Neural progenitor cell (in vitro differentiated cells): ENCODE measurements at regions not wholly inside any gene's neighbourhood (a gene's known extent, or its start where the extent isn't known, plus 50 kb on each side); places are given as distances from the start of the nearest gene placed in this dataset.

Experiments used
- DNase-seq: peaks from one replicate; pipeline ENCODE4 v3.0.0-alpha.2; 2016; ENCODE audit warnings: low spot score
- H2AFZ ChIP-seq: fragments of 200-600 bp; sonication (generic); replicated peaks from 2 replicates; pipeline ENCODE4 v1.6.1; 2016; ENCODE audit warnings: antibody characterized with exemption
- H3F3A ChIP-seq: fragments of 200-600 bp; sonication (generic); 2 replicates; pipeline ENCODE4 v1.6.1; 2016; ENCODE audit warnings: antibody characterized with exemption, low read depth
- H3K27ac ChIP-seq: fragments of 200-600 bp; sonication (generic); 2 replicates; pipeline ENCODE4 v1.5.1; 2016; ENCODE audit warnings: mild to moderate bottlenecking
- H3K27me3 ChIP-seq: fragments of 200-600 bp; sonication (generic); 2 replicates; pipeline ENCODE4 v1.6.1; 2016; ENCODE audit warnings: mild to moderate bottlenecking, moderate library complexity
- H3K36me3 ChIP-seq: fragments of 200-600 bp; sonication (generic); 2 replicates; pipeline ENCODE4 v1.5.1; 2016
- H3K4me1 ChIP-seq: fragments of 200-600 bp; sonication (generic); 2 replicates; pipeline ENCODE4 v1.6.1; 2016; ENCODE audit warnings: mixed run types
- H3K4me2 ChIP-seq: fragments of 200-600 bp; sonication (generic); 2 replicates; pipeline ENCODE4 v1.6.1; 2016
- H3K4me3 ChIP-seq: fragments of 200-600 bp; sonication (generic); 2 replicates; pipeline ENCODE4 v1.5.1; 2016
- H3K79me2 ChIP-seq: fragments of 200-600 bp; sonication (generic); 2 replicates; pipeline ENCODE4 v1.6.1; 2016; ENCODE audit warnings: low read depth
- H3K9ac ChIP-seq: fragments of 200-600 bp; sonication (generic); 2 replicates; pipeline ENCODE4 v1.6.1; 2016
- H3K9me3 ChIP-seq: fragments of 200-600 bp; sonication (generic); 2 replicates; pipeline ENCODE4 v1.5.1; 2016; ENCODE audit warnings: low read depth
- H4K20me1 ChIP-seq: fragments of 200-600 bp; sonication (generic); 2 replicates; pipeline ENCODE4 v1.6.1; 2016; ENCODE audit warnings: low read depth
- H3K27ac Mint-ChIP-seq: 3 replicates; pipeline ENCODE4 v1.8.0; 2021; ENCODE audit warnings: mixed read lengths
- H3K27me3 Mint-ChIP-seq: 2 replicates; pipeline ENCODE4 v1.8.0; 2022; ENCODE audit warnings: low read depth, mild to moderate bottlenecking, inconsistent platforms, moderate library complexity, mixed read lengths; ENCODE audit not compliant: insufficient read depth
- H3K36me3 Mint-ChIP-seq: 3 replicates; pipeline ENCODE4 v1.8.0; 2021; ENCODE audit warnings: mixed read lengths
- H3K4me1 Mint-ChIP-seq: 3 replicates; pipeline ENCODE4 v1.8.0; 2021; ENCODE audit warnings: mixed read lengths
- H3K4me3 Mint-ChIP-seq: 3 replicates; pipeline ENCODE4 v1.8.0; 2021; ENCODE audit warnings: mild to moderate bottlenecking, moderate library complexity, mixed read lengths
- H3K9me3 Mint-ChIP-seq: 3 replicates; pipeline ENCODE4 v1.8.0; 2020; ENCODE audit warnings: mixed read lengths
- CTCF ChIP-seq: fragments of 200-600 bp; sonication (generic); IDR thresholded peaks from 2 replicates; pipeline ENCODE4 v1.5.1; 2017; ENCODE audit warnings: antibody characterized with exemption, mild to moderate bottlenecking
- EZH2 ChIP-seq: fragments of 200-600 bp; sonication (generic); IDR thresholded peaks from 2 replicates; pipeline ENCODE4 v1.6.1; 2017; ENCODE audit warnings: antibody characterized with exemption, mild to moderate bottlenecking, moderate library complexity
- EZH2phosphoT487 ChIP-seq: fragments of 200-600 bp; sonication (generic); IDR thresholded peaks from 2 replicates; pipeline ENCODE4 v1.6.1; 2017; ENCODE audit warnings: antibody characterized with exemption

GRCh38 chr9:107387409-107387808 lies 102.2 kb downstream of the KLF4 start:
- no peaks in the 10 kb centered on the region for H3K79me2 ChIP-seq

GRCh38 chr9:107386396-107386795 lies 103.2 kb downstream of the KLF4 start:
- Histone ChIP-seq H3K4me3 (no peak overlapping the region), H4K20me1 (no peaks in the 10 kb centered on the region), H3K27me3 (no peaks in the 10 kb centered on the region), H3K79me2 (no peaks in the 10 kb centered on the region), H3K4me1 (no peaks in the 10 kb centered on the region), H3K4me2 (no peak overlapping the region), H3K27ac (no peak overlapping the region), H3K9me3 (no peaks in the 10 kb centered on the region), H3K9ac (no peak overlapping the region), H3F3A (no peaks in the 10 kb centered on the region), H3K36me3 (no peaks in the 10 kb centered on the region), H2AFZ (no peak overlapping the region)
- Mint-ChIP-seq H3K9me3 (no peaks in the 10 kb centered on the region), H3K4me3 (no peak overlapping the region), H3K27me3 (peaks cover under 1% of the 10 kb centered on the region), H3K27ac (no peak overlapping the region), H3K36me3 (no peaks in the 10 kb centered on the region), H3K4me1 (no peaks in the 10 kb centered on the region)
- TF ChIP-seq CTCF (no peak), EZH2 (no peak), EZH2phosphoT487 (no peak)
- no peak for DNase-seq

More at GRCh38 chr9:107387409-107387808, 102.2 kb downstream of the KLF4 start:
- H3K4me1 ChIP-seq: no peaks in the 10 kb centered on the region
- Mint-ChIP-seq H3K4me1 (no peaks in the 10 kb centered on the region), H3K4me3 (no peak overlapping the region), H3K36me3 (no peaks in the 10 kb centered on the region), H3K27ac (peak overlapping the region; percentile 69), H3K9me3 (no peaks in the 10 kb centered on the region), H3K27me3 (no peaks in the 10 kb centered on the region)
- H4K20me1 ChIP-seq: no peaks in the 10 kb centered on the region
- no peak for DNase-seq
- no peak overlapping the region for H3K4me2 ChIP-seq
- H3K9me3 ChIP-seq: no peaks in the 10 kb centered on the region
- no peak overlapping the region for H2AFZ ChIP-seq
- H3K4me3 ChIP-seq: no peak overlapping the region
- no peak overlapping the region for H3K27ac ChIP-seq
- H3K36me3 ChIP-seq: no peaks in the 10 kb centered on the region
- TF ChIP-seq CTCF: no peak
- TF ChIP-seq EZH2: no peak
- no peak for TF ChIP-seq EZH2phosphoT487
- H3K9ac ChIP-seq: no peak overlapping the region
- H3K27me3 ChIP-seq: no peaks in the 10 kb centered on the region
- no peaks in the 10 kb centered on the region for H3F3A ChIP-seq
